T follicular helper cell (primary cell): ENCODE measurements at regions not wholly inside any gene's neighbourhood (a gene's known extent, or its start where the extent isn't known, plus 50 kb on each side); places are given as distances from the start of the nearest gene placed in this dataset.

Experiments used
- DNase-seq: peaks from one replicate; pipeline ENCODE4 v3.0.0-alpha.2; 2020; ENCODE audit warnings: low read depth

- DNase-seq, result no peak
Measured at GRCh38 chr7:28361551-28361950, 50.8 kb upstream of the CREB5 start.

DNA sequence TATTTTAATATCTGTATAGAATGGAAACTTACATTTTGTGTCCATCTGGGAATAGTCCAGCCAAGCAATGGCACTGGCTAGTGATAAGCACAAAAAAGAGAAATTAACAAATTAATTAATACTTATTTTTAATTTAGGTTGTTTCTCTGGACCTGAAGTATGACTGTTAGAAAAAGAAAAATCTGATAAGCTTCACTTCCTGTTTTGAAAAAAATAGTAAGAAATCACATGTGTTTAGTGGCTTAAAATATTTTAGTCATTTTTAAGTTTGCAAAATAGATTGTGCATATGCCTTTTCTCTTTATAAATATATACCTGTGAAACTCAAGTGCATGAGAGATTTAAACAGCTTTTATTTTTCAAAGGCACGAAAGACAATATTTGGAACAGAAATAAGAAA, 50.1 kb upstream of the CREB5 start:
- no peak for DNase-seq
